ENCODE measurements at regions not wholly inside any gene's neighbourhood (a gene's known extent, or its start where the extent isn't known, plus 50 kb on each side); places are given as distances from the start of the nearest gene placed in this dataset.

DNA sequence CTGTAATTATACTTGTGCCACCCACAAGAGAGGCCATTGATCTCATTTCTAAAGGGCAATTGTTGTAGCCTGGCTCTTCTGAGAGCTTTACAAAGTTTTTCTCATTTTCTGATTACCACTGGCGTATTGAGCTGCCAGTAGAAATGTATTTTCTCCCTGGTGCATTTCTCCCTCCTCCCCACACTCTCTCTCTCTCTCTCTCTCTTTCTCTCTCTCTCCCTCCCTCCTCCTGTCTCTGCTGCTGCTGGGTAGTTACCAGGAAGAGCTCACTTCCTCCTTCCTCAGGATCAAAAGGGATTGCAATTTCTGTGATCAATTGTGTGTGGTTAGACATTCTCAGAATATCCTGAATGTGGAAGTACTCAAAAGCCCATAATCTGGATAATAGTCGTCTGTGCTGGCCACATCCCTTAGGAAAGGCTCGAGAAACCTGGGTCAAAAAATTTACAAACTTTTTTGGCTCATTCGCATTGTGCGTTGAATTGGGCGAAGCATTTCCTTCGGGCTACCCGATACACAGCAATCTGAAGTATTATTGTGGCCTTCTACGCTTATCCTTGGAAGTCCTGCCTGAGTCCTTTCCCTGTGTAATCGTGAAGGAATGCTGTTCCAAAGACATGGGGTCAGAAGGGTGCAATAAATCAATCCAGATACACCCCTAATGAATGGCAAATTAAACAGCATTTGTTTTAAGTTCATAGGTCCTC, 254.8 kb downstream of the MSRB3 start:
- peaks cover 17% of the 10 kb centered on the region for H3K4me1 ChIP-seq (ENCODE audit: control insufficient read depth, insufficient read depth, low read length)
- no peaks in the 10 kb centered on the region for H3K36me3 ChIP-seq (ENCODE audit: control insufficient read depth, insufficient read depth, low read length)
- H3K4me3 ChIP-seq (ENCODE audit: low read length), result no peak overlapping the region
- H3K27me3 ChIP-seq (ENCODE audit: control insufficient read depth, insufficient read depth, low read length), result no peaks in the 10 kb centered on the region
- H3K9ac ChIP-seq (ENCODE audit: low read length), result peak overlapping the region; percentile 31
- H3K9me3 ChIP-seq (ENCODE audit: control insufficient read depth, low read length), result no peaks in the 10 kb centered on the region

DNA sequence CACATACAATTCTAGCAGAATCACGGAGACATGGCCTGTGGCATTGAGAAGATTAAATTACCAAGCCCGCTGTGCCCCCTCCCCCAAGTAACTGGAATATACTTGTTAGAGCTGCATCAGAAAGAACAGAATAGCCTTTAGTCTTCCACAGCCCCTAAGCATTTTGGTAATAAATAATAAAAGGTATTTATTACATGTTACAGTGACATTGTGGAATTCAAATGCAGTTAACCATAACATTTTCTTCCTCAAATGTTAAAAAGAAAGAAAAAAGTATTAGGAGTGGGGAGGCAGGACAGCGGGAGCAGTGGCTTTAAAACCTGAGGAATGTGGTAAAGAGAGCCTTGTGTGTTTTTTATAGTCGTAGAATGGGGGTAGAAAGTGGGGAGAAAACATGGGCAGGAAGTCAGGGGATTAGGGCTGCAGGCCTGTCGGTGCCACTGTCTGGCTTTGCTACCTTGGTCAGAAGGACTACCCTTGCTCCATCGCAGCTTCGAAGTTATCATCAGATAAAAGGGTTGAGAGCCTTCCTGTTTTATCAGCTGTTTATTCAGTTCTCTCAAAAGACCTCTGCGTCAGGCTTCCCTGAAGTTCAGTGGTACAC, 255.9 kb downstream of the MSRB3 start:
- Histone ChIP-seq H3K9ac (ENCODE audit: low read length) (no peak overlapping the region), H3K27me3 (ENCODE audit: control insufficient read depth, insufficient read depth, low read length) (no peaks in the 10 kb centered on the region), H3K4me3 (ENCODE audit: low read length) (no peak overlapping the region), H3K4me1 (ENCODE audit: control insufficient read depth, insufficient read depth, low read length) (peaks cover 17% of the 10 kb centered on the region), H3K36me3 (ENCODE audit: control insufficient read depth, insufficient read depth, low read length) (no peaks in the 10 kb centered on the region), H3K9me3 (ENCODE audit: control insufficient read depth, low read length) (no peaks in the 10 kb centered on the region)

GRCh38 chr12:65535946-65536345, 257.5 kb downstream of the MSRB3 start:
- H3K4me1 ChIP-seq (ENCODE audit: control insufficient read depth, insufficient read depth, low read length), result peaks cover 17% of the 10 kb centered on the region
- H3K9ac ChIP-seq (ENCODE audit: low read length), result no peak overlapping the region
- H3K4me3 ChIP-seq (ENCODE audit: low read length), result no peak overlapping the region
- H3K9me3 ChIP-seq (ENCODE audit: control insufficient read depth, low read length), result no peaks in the 10 kb centered on the region
- H3K36me3 ChIP-seq (ENCODE audit: control insufficient read depth, insufficient read depth, low read length), result no peaks in the 10 kb centered on the region
- H3K27me3 ChIP-seq (ENCODE audit: control insufficient read depth, insufficient read depth, low read length), result no peaks in the 10 kb centered on the region

DNA sequence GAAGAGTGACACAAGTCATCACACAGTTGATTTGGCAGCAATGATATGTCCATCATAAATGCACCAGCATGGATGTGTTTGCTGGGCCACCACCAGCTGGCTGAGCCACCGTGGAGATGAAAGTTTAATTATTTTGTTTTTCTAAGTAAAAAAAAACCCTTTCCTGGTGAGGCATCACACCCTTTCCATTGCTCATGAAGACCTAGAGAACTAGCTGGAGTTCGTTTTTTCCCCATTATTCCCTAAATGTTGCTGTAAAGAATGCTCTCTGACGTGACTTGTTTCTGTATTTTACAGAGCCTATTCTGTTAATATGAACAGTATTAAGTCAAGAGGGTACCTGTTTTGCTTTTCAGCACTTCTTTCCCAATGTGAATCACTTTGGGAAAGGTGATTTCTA, 257.9 kb downstream of the MSRB3 start:
- Histone ChIP-seq H3K27me3 (ENCODE audit: control insufficient read depth, insufficient read depth, low read length) (no peaks in the 10 kb centered on the region), H3K9me3 (ENCODE audit: control insufficient read depth, low read length) (no peaks in the 10 kb centered on the region), H3K36me3 (ENCODE audit: control insufficient read depth, insufficient read depth, low read length) (no peaks in the 10 kb centered on the region), H3K4me3 (ENCODE audit: low read length) (no peak overlapping the region), H3K9ac (ENCODE audit: low read length) (no peak overlapping the region), H3K4me1 (ENCODE audit: control insufficient read depth, insufficient read depth, low read length) (peaks cover 17% of the 10 kb centered on the region)

GRCh38 chr12:65536876-65537681, 258.6 kb downstream of the MSRB3 start:
- Histone ChIP-seq H3K36me3 (ENCODE audit: control insufficient read depth, insufficient read depth, low read length) (no peaks in the 10 kb centered on the region), H3K4me3 (ENCODE audit: low read length) (no peak overlapping the region), H3K4me1 (ENCODE audit: control insufficient read depth, insufficient read depth, low read length) (peaks cover 17% of the 10 kb centered on the region), H3K9ac (ENCODE audit: low read length) (no peak overlapping the region), H3K9me3 (ENCODE audit: control insufficient read depth, low read length) (no peaks in the 10 kb centered on the region), H3K27me3 (ENCODE audit: control insufficient read depth, insufficient read depth, low read length) (no peaks in the 10 kb centered on the region)

- Histone ChIP-seq H3K9me3 (ENCODE audit: control insufficient read depth, low read length) (no peaks in the 10 kb centered on the region), H3K4me1 (ENCODE audit: control insufficient read depth, insufficient read depth, low read length) (peaks cover 11% of the 10 kb centered on the region), H3K4me3 (ENCODE audit: low read length) (no peak overlapping the region), H3K27me3 (ENCODE audit: control insufficient read depth, insufficient read depth, low read length) (no peaks in the 10 kb centered on the region), H3K9ac (ENCODE audit: low read length) (no peak overlapping the region), H3K36me3 (ENCODE audit: control insufficient read depth, insufficient read depth, low read length) (no peaks in the 10 kb centered on the region)
These were observed 259.5 kb downstream of the MSRB3 start for GRCh38 chr12:65537978-65538377.

DNA sequence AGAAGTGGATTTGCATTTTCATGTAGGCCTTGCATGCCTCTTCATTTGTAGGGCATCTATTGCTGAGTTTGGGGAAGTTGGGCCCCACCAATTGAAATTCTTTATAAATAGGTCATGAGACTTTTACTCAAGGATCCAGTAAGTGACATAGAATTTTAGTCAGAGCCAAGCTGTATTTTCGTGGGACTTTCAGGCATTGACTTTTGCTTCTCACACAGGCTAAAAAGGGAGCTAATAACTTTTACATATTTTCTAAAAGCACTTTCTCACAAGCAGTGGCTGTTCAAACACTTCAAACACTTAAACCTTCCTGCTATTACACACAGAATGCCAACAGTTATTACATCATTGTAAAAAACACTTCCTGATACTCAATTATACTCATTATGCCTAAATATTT, 260.5 kb downstream of the MSRB3 start:
- Histone ChIP-seq H3K4me3 (ENCODE audit: low read length) (no peak overlapping the region), H3K9ac (ENCODE audit: low read length) (no peak overlapping the region), H3K27me3 (ENCODE audit: control insufficient read depth, insufficient read depth, low read length) (no peaks in the 10 kb centered on the region), H3K9me3 (ENCODE audit: control insufficient read depth, low read length) (no peaks in the 10 kb centered on the region), H3K4me1 (ENCODE audit: control insufficient read depth, insufficient read depth, low read length) (peaks cover under 1% of the 10 kb centered on the region), H3K36me3 (ENCODE audit: control insufficient read depth, insufficient read depth, low read length) (no peaks in the 10 kb centered on the region)

DNA sequence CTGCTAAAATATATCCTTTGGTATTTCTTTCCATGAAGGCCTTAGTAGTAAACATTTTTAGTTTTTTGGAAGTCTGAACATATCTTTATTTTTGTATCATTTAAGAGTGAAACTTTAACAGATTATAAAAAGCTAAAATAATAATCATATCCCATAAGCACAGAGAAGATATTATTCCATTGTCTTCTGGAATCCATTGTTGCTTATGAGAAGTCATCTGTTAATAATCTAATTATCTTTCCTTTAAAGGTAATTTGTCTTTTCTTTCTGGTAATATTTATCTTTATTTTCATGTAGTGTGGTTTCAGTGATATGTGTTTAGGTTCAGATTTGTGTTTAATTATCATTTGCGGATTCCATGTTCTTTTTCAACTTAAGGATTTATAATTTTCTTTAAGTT, 261.7 kb downstream of the MSRB3 start:
- no peaks in the 10 kb centered on the region for H3K27me3 ChIP-seq (ENCODE audit: control insufficient read depth, insufficient read depth, low read length)
- H3K4me3 ChIP-seq (ENCODE audit: low read length), result no peak overlapping the region
- H3K4me1 ChIP-seq (ENCODE audit: control insufficient read depth, insufficient read depth, low read length), result no peaks in the 10 kb centered on the region
- no peaks in the 10 kb centered on the region for H3K36me3 ChIP-seq (ENCODE audit: control insufficient read depth, insufficient read depth, low read length)
- no peak overlapping the region for H3K9ac ChIP-seq (ENCODE audit: low read length)
- H3K9me3 ChIP-seq (ENCODE audit: control insufficient read depth, low read length), result no peaks in the 10 kb centered on the region

GRCh38 chr12:65546528-65546927, 268.0 kb downstream of the MSRB3 start:
- Histone ChIP-seq H3K9me3 (ENCODE audit: control insufficient read depth, low read length) (no peaks in the 10 kb centered on the region), H3K9ac (ENCODE audit: low read length) (no peak overlapping the region), H3K27me3 (ENCODE audit: control insufficient read depth, insufficient read depth, low read length) (no peaks in the 10 kb centered on the region), H3K4me3 (ENCODE audit: low read length) (no peak overlapping the region), H3K4me1 (ENCODE audit: control insufficient read depth, insufficient read depth, low read length) (no peaks in the 10 kb centered on the region), H3K36me3 (ENCODE audit: control insufficient read depth, insufficient read depth, low read length) (no peaks in the 10 kb centered on the region)

GRCh38 chr12:65556676-65557437, 267.4 kb upstream of the HMGA2 start:
- Histone ChIP-seq H3K36me3 (ENCODE audit: control insufficient read depth, insufficient read depth, low read length) (no peaks in the 10 kb centered on the region), H3K9me3 (ENCODE audit: control insufficient read depth, low read length) (no peaks in the 10 kb centered on the region), H3K9ac (ENCODE audit: low read length) (no peak overlapping the region), H3K4me1 (ENCODE audit: control insufficient read depth, insufficient read depth, low read length) (peaks cover 6% of the 10 kb centered on the region), H3K27me3 (ENCODE audit: control insufficient read depth, insufficient read depth, low read length) (no peaks in the 10 kb centered on the region), H3K4me3 (ENCODE audit: low read length) (no peak overlapping the region)

DNA sequence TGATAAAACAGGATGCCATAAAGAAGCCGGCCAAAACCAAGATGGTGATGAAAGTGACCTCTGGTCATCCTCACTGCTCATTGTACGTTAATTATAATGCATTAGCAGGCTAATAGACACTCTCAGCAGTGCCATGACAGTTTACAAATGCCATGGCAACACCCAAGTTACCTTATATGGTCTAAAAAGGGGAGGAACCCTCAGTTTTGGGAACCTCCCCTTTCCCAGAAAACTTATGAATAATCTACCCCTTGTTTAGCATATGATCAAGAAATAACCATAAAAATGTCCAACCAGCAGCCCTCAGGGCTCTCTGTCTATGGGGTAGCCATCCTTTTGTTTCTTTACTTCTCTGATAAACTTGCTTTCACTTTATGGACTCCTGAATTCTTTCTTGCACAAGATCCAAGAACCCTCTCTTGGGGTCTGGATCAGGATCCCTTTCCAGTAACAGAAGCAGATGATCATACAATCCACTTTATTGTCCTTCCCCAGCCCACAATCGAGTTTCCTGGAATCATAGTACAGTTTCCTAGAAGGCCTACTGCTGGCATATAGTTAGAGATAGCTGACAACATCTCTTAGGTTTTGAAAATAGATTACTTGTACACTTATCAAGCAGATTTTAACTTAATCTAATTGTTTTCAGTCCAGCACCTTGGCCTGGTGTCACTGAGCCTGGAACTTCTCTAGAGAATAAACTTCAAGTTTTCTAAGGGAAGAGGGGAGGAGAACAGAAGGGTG, 266.7 kb upstream of the HMGA2 start:
- no peak overlapping the region for H3K9ac ChIP-seq (ENCODE audit: low read length)
- H3K27me3 ChIP-seq (ENCODE audit: control insufficient read depth, insufficient read depth, low read length), result no peaks in the 10 kb centered on the region
- no peak overlapping the region for H3K4me3 ChIP-seq (ENCODE audit: low read length)
- no peaks in the 10 kb centered on the region for H3K36me3 ChIP-seq (ENCODE audit: control insufficient read depth, insufficient read depth, low read length)
- H3K9me3 ChIP-seq (ENCODE audit: control insufficient read depth, low read length), result no peaks in the 10 kb centered on the region
- peaks cover 6% of the 10 kb centered on the region for H3K4me1 ChIP-seq (ENCODE audit: control insufficient read depth, insufficient read depth, low read length)
